GM21723 (cell line): ENCODE measurements at regions not wholly inside any gene's neighbourhood (a gene's known extent, or its start where the extent isn't known, plus 50 kb on each side); places are given as distances from the start of the nearest gene placed in this dataset.

ENCODE experiments used
- ATAC-seq: cut with Tn5 transposase; IDR thresholded peaks from one replicate; pipeline ENCODE4 v1.9.1; 2021; ENCODE audit warnings: mild to moderate bottlenecking, moderate library complexity; ENCODE audit not compliant: unreplicated experiment

- no peak for ATAC-seq
Observed at GRCh38 chr14:65278589-65278988, 133.9 kb upstream of the FUT8 start.

DNA sequence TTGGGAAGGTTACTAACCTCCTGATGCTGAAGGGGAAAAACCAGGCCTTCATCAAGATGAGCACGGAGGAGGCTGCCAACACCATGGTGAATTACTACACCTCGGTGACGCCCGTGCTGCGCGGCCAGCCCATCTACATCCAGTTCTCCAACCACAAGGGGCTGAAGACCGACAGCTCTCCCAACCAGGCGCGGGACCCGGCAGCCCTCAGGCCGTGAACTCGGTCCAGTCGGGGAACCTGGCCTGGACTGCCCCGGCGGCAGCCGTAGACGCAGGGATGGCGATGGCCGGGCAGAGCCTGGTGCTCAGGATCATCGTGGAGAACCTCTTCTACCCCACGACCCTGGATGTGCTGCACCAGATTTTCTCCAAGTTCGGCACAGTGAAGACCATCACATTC, 133.0 kb upstream of the FUT8 start:
- ATAC-seq, result no peak

GRCh38 chr14:65279958-65280357, 132.6 kb upstream of the FUT8 start:
- ATAC-seq, result no peak

DNA sequence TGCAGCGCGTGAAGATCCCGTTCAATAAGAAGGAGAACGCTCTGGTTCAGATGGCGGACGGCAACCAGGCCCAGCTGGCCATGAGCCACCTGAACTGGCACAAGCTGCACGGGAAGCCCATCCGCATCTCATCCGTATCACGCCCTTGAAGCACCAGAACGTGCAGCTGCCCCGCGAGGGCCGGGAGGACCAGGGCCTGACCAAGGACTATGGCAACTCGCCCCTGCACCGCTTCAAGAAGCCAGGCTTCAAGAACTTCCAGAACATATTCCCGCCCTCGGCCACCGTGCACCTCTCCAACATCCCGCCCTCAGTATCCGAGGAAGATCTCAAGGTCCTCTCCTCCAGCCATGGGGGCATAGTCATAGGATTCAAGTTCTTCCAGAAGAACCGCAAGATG, 131.9 kb upstream of the FUT8 start:
- no peak for ATAC-seq

DNA sequence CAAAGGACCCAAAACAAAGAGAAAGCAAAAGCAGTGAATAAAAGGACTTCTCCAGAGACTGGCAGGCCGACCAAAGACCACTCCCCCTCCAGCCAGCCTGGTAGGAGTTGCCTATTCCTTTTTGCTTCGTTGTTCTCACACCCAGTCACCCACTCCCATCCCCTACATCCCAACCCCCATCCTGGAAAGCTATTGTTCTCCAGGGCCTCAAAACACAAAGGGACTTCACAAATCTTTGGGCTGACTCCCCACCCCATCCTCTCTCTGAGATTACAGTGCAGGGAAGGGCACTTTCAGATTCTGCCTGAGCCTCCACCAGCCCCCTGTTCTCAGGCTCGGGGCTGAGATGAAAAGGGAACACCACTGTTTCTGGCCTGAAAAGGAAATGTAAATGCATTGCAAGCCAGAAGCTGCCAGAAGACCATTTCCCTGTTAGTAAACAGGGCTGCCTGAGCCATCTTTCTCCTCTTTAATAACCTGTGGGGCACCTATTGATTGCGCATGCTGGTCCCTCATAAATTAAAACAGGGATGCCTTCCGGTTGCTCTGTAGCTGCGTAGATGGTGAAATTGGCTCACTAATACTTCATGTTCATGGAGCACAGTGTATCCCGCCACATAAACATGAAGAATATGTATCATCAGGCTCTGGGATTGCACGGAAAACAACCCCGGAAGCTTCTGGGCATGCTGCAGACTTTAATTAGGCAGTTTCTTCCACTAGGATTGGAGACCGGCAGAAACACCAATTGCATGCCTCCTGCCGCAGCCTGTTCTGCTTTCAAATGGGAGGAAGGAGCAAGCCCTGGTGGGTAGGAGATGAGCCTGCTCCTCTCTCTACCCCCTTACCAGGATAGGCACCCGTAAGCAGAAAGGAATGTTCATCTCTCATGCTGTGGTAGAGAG, 130.3 kb upstream of the FUT8 start:
- no peak for ATAC-seq

DNA sequence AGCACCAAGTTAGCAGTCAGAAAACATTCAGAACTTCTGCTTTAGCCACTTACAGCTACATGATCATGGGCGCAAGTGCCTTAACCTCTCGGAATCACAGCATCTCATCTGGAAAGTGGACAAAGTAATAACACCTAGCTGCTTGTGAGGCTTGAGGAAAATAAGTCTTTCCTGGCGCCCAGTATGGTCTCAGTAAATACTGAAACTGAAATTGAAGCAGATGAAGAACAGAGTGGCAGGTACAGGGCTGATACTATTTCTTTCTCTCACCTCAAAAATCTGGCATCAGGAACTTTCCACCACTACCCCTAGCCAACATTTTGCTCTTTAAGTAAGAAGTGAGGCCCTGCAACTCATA, 129.7 kb upstream of the FUT8 start:
- no peak for ATAC-seq

DNA sequence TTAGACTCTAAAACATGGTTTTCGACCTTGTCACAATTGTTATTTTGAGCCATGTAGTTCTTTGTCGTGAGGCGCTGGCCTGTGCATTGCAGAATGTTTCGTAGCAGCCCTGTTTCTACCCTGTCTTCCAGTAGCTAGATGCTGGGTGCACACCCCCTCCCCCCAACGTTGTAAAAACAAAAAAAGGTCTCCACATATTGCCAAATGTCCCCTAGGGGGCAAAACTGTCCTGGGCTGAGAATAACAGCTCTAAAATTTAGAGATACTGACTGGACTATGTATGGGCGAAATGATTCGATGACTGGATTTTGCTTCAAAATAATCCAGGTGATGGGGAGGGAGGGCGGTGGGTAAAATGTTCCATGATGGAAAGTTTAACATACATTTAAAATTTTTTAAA, 126.1 kb upstream of the FUT8 start:
- ATAC-seq, result no peak

DNA sequence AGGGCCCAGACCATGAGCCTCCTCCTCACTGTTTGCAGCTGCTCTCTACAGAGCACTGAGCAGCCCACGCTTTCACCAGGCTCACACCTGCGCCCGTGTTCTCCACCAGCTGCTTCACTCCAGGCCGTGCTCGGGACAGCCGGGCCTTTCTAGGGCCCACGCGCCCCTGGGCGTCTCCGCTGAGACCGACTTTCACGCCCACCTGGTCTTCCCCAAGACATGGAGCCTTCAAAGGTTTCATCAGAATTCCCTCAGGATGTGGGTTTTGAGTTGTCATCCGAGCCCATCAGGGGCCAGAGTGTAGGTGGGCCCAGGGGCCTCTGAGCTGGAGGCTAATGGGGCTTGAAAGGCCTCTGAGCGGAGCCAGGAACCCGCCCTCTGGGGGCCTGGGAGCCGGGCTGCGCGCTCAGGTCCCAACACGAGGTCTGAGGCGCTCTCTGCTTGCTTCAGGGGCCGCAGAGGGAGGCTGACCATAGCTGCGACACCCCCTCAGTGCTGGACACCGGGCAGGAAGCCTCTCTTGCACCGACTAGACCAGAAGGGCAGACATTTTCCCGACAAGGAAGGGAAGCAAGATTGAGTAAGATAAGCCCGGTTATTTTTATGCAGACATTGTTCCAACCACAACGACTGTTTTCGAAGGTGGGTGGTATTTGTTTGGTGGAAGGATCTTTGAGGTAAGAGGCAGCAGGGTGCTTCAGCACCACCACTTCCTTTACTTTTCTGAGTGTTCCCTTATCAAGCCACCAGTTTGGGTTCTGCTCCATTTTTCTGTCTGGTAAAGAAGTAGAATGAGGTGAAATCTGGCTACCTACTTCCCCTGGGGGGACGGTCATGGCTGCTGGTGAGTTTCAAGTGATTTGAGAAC, 125.0 kb upstream of the FUT8 start:
- peak; percentile 59 for ATAC-seq

DNA sequence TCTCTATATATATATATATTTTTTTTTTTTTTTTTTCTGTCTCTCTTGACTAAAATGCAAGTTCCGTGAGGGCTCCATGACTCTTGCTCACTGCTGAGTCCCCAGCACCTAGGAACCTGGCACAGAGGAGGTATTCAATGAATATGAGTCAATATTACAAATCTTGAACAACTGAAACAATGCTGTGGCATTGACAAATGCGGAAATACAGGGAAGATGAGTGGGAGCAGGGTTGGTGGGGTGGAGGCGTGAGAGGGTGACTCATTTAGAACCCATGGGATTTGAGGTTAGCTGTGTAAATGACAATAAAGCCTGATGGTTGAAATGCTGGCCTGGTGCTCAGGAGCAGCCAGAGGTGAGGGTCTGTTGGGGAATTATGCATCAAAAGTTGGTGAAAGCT, 121.7 kb upstream of the FUT8 start:
- no peak for ATAC-seq

GRCh38 chr14:65291531-65291930, 121.0 kb upstream of the FUT8 start:
- no peak for ATAC-seq

DNA sequence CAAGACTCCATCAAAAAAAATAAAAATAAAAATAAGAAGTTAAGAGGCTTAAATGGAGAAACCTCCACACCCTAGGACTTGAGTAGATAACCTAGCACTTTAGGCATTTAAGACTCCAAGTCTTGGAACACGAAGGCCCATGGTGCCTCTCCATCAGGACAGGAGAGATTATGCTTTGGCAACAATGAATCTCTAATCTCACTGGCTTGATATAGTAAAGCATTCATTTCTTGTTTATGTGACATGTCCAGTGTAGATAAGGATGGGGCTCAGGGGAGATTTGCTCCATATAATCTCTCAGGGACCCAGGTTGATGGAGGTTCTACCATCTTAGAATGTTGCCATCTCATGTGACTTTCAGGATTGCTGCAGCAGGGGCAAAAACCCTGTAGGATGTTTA, 117.7 kb upstream of the FUT8 start:
- ATAC-seq, result no peak

GRCh38 chr14:65296402-65296801, 116.1 kb upstream of the FUT8 start:
- ATAC-seq, result no peak

- ATAC-seq, result no peak
Observed at GRCh38 chr14:65296876-65297275, 115.7 kb upstream of the FUT8 start.

DNA sequence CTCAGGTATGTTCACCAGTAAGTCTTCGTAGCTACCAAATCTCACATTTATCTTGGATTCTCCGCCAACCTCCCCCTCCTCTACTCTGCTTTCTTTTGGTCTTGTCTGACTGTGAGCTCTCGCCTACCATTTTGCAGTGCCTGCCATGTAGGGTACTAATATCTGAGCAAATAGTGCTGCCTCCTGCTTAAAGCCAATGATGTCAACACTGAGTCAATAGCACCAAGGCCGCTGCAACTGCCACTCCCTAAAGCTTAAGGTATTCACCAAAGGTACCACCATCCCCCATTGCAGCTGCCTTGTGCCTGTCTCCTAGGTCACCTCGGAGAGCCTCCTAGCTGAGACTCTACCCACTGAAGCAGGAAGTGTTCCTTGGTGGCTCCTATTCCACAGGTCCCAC, 114.8 kb upstream of the FUT8 start:
- no peak for ATAC-seq

DNA sequence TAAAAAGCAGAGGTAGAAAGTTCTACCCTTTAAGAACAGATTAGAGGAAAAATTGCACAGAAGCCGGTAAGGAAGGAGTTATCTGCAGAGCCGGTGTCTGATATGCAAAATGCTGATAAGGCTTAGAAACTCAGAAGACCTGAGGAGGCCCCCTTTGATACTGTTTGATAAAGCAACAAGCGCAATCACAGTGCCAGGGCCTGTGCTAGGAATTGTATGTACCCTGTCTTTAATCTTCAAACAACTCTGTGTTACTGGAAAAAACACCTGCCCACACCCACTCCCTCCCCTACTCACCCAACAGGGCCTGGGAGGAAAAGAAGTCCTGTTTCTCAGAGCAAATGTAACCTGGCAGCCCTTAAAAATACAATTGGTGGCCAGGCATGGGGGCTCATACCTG, 112.7 kb upstream of the FUT8 start:
- ATAC-seq, result no peak

DNA sequence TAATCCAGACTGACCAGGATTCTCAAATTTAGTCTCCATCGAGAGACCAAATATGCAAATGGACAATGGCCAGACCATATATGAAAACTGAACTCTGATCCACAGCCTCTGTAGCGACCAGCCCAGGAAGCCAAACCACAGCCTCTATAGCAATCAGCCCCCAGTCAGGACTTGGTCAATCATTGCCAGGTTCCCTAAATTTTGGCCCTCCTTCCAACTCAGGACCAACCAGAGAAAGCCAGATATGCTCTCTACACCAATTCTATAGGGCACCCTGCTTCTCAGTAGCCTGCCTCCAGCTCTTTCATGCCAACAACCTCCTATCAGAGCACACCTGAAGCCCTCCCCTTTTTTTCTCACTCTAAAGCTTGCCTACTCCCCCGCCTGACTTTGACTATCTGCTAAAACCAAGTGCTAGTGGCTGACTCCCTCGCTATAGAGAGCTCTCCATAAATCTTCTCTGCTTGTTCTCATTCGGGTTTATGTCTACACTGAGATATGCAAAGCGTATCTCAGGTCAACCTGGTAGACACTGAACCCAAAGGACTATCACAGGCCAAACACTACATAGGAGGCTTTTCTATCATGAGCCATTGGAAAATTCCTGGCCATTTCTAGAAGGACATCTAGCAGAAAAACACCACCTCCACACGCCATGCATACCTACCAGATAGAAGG, 110.5 kb upstream of the FUT8 start:
- peak; percentile 58 for ATAC-seq

GRCh38 chr14:65302571-65303189, 109.8 kb upstream of the FUT8 start:
- peak; percentile 47 for ATAC-seq

DNA sequence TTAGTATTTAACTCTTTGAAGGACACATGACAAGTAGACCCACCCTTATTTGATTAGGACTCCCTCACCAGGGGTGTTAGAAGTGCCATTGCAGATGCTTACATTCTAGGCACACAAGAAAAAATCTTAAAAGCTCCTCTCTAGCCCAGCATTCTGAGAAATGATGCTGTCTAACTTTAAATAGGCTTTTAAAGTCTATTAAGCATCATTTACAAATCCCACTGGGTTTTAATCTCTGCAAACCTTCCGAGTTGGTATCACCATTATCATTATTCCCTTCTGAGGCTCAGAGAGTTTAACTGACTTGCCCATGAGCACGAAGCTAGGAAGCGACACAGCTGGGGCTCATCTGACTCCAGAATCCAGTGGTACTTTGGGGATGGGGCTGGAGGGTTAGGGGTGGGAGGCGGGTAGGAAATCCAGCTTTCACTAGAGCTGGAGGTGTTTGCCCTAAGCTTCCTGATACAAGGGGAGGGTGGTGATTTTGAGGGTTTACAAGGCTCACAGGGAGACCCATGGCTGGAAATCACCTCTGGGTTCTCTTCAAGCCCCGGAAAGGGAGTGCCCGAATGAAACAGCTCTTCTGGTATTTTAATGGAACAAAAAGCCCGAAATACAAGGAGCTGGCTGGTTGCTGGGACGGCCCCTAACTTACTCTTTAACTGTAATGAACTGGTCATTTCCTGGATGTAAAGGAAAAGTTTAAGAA, 109.2 kb upstream of the FUT8 start:
- ATAC-seq, result no peak

DNA sequence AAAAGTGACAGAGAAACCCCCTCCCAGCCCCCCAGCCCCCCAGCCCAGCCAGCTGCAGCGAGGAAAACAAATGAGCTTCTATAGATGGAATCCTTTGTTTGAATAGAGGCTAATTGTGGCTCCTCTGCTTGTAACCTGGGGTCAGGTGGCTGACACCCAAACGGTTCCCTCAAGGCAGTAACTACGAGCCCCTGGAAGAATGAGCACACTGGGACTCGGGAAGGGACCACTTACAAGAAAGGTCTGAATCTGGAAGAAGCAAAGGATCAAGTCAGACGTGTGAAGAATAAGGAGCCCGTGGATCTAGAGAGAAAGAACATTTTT, 108.7 kb upstream of the FUT8 start:
- no peak for ATAC-seq

DNA sequence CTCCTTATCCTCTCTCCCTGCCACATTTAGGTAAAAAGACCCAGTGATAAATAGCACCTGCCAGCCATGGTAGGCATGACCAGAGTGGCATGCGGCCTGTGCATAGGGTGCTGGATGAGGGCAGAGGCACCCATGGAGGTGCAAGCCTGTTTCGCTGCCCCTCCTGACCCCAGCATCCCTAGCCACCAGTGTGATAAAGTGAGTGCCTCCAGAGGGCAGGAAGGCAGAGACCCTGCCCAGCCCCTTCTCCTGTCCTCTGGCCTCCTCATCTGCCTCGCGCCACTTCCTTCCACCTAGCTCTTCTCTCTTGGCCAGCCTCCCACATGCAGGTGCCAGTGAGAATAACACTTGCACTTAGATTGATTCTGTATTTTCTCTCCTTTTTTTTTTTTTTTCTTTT, 108.3 kb upstream of the FUT8 start:
- ATAC-seq, result no peak

DNA sequence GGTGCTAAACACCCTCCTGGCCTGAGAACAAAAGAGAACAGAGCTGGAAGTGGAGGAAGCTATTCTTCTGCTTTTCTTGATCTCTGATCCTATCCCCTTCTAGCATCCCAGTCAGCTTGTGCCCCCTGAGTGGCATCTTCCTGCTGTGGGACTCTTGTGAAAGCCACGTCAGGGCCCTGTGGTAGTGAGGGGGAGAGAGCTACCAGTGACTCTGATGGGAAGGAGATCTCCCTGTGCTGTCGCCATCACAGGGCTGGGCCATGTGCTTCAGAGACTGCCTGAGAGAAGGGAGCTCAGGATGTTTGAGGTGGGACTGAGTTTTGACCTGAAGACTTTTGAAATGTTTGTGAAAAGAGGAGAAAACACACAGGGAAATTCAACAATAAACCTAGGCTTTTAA, 107.6 kb upstream of the FUT8 start:
- ATAC-seq, result no peak
